OCI-LY1 (cell line): ENCODE measurements at regions not wholly inside any gene's neighbourhood (a gene's known extent, or its start where the extent isn't known, plus 50 kb on each side); places are given as distances from the start of the nearest gene placed in this dataset.

Experiments used
- H2AFZ ChIP-seq: fragments of 200-600 bp; sonication (generic), shearing (Covaris generic); 2 replicates; pipeline ENCODE4 v1.6.0; 2014; ENCODE audit warnings: antibody characterized with exemption, mild to moderate bottlenecking, low read length
- H3F3A ChIP-seq: fragments of 200-600 bp; sonication (generic), shearing (Covaris generic); 2 replicates; pipeline ENCODE4 v1.6.0; 2014; ENCODE audit warnings: mild to moderate bottlenecking, antibody characterized with exemption, low read length, moderate library complexity; ENCODE audit not compliant: insufficient read depth
- H3K27ac ChIP-seq: fragments of 200-600 bp; sonication (generic); 2 replicates; pipeline ENCODE4 v1.5.1; 2014; ENCODE audit warnings: low read length, mixed run types, mild to moderate bottlenecking, low read depth; ENCODE audit not compliant: poor library complexity, severe bottlenecking
- H3K27me3 ChIP-seq: fragments of 200-600 bp; sonication (generic); 2 replicates; pipeline ENCODE4 v1.6.0; 2014; ENCODE audit warnings: antibody characterized with exemption, mild to moderate bottlenecking, low read length, moderate library complexity; ENCODE audit not compliant: insufficient read depth
- H3K36me3 ChIP-seq: fragments of 200-600 bp; sonication (generic); 2 replicates; pipeline ENCODE4 v1.6.1; 2014; ENCODE audit warnings: mild to moderate bottlenecking, antibody characterized with exemption, low read length, moderate library complexity, mixed read lengths; ENCODE audit not compliant: insufficient read depth
- H3K4me1 ChIP-seq: fragments of 200-600 bp; sonication (generic); 2 replicates; pipeline ENCODE4 v1.5.1; 2014; ENCODE audit warnings: mild to moderate bottlenecking, low read length, moderate library complexity; ENCODE audit not compliant: insufficient read depth, severe bottlenecking
- H3K4me2 ChIP-seq: fragments of 200-600 bp; sonication (generic), shearing (Covaris generic); 2 replicates; pipeline ENCODE4 v1.6.1; 2014; ENCODE audit warnings: low read length
- H3K4me3 ChIP-seq: fragments of 200-600 bp; sonication (generic); 2 replicates; pipeline ENCODE4 v1.5.1; 2014; ENCODE audit warnings: low read length, low read depth, mild to moderate bottlenecking, mixed read lengths; ENCODE audit not compliant: poor library complexity, severe bottlenecking
- H3K79me2 ChIP-seq: fragments of 200-600 bp; shearing (Covaris generic); 2 replicates; pipeline ENCODE4 v1.6.1; 2016; ENCODE audit warnings: mixed run types, low read length, mixed read lengths; ENCODE audit not compliant: insufficient read depth
- H3K9ac ChIP-seq: fragments of 200-600 bp; sonication (generic), shearing (Covaris generic); 2 replicates; pipeline ENCODE4 v1.6.1; 2014; ENCODE audit warnings: mild to moderate bottlenecking, low read length, mixed read lengths
- H3K9me2 ChIP-seq: fragments of 200-600 bp; sonication (generic), shearing (Covaris generic); 2 replicates; pipeline ENCODE4 v1.6.1; 2014; ENCODE audit warnings: low read depth, mild to moderate bottlenecking, low read length, mixed read lengths
- H3K9me3 ChIP-seq: fragments of 200-600 bp; shearing (Covaris generic); 2 replicates; pipeline ENCODE4 v1.6.1; 2014; ENCODE audit warnings: low read length, mixed read lengths
- H4K20me1 ChIP-seq: fragments of 200-600 bp; sonication (generic), shearing (Covaris generic); 2 replicates; pipeline ENCODE4 v1.6.0; 2016; ENCODE audit warnings: mild to moderate bottlenecking, low read length; ENCODE audit not compliant: insufficient read depth
- EZH2 ChIP-seq: fragments of 200-600 bp; sonication (generic), shearing (Covaris generic); IDR thresholded peaks from 2 replicates; pipeline ENCODE4 v1.8.0; 2017; ENCODE audit warnings: borderline replicate concordance, mixed run types, mild to moderate bottlenecking, antibody characterized with exemption, low read length, moderate library complexity, mixed read lengths
- TF ChIP-seq, protein P1 (sequence below): fragments of 200-600 bp; sonication (generic), shearing (Covaris generic); IDR thresholded peaks from 2 replicates; pipeline ENCODE4 v1.5.1; 2017; ENCODE audit warnings: mild to moderate bottlenecking, antibody characterized with exemption, low read length, moderate library complexity, mixed read lengths

DNA sequence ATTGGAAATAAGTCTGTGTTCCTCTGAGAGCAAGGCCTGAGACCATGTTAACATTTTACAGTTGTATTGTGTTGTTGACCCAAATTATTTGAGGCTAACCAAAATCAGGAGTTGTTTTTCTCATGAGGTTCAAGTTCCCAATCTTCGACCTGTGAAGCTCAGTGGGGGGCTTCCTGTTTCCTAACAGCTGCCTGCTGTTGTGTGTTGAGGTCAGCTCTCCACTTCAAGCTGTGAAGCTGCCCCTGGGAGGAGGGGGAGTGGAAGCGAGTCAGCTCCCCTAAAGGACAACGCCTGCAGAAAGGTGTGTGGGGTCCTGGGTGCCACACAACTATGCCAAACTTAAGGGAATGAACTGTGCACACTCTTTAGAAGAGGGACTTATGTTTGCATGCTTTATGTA is 295.5 kb downstream of the IRX1 start:
- H3K4me3 ChIP-seq: no peak overlapping the region
- no peaks in the 10 kb centered on the region for H3F3A ChIP-seq
- H4K20me1 ChIP-seq: no peaks in the 10 kb centered on the region
- no peaks in the 10 kb centered on the region for H3K79me2 ChIP-seq
- no peaks in the 10 kb centered on the region for H3K9me3 ChIP-seq
- H3K4me2 ChIP-seq: no peak overlapping the region
- TF ChIP-seq, protein P1, sequence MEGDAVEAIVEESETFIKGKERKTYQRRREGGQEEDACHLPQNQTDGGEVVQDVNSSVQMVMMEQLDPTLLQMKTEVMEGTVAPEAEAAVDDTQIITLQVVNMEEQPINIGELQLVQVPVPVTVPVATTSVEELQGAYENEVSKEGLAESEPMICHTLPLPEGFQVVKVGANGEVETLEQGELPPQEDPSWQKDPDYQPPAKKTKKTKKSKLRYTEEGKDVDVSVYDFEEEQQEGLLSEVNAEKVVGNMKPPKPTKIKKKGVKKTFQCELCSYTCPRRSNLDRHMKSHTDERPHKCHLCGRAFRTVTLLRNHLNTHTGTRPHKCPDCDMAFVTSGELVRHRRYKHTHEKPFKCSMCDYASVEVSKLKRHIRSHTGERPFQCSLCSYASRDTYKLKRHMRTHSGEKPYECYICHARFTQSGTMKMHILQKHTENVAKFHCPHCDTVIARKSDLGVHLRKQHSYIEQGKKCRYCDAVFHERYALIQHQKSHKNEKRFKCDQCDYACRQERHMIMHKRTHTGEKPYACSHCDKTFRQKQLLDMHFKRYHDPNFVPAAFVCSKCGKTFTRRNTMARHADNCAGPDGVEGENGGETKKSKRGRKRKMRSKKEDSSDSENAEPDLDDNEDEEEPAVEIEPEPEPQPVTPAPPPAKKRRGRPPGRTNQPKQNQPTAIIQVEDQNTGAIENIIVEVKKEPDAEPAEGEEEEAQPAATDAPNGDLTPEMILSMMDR: no peak
- no peak for TF ChIP-seq EZH2
- no peaks in the 10 kb centered on the region for H3K36me3 ChIP-seq
- no peak overlapping the region for H3K9ac ChIP-seq
- H2AFZ ChIP-seq: no peak overlapping the region
- no peaks in the 10 kb centered on the region for H3K9me2 ChIP-seq
- H3K27ac ChIP-seq: no peak overlapping the region
- H3K27me3 ChIP-seq: no peaks in the 10 kb centered on the region
- H3K4me1 ChIP-seq: no peaks in the 10 kb centered on the region

- Histone ChIP-seq H4K20me1 (no peaks in the 10 kb centered on the region), H3K27ac (no peak overlapping the region), H3K4me2 (no peak overlapping the region), H3K36me3 (no peaks in the 10 kb centered on the region), H3F3A (no peaks in the 10 kb centered on the region), H3K9me2 (no peaks in the 10 kb centered on the region), H3K4me3 (no peak overlapping the region), H3K9ac (no peak overlapping the region), H2AFZ (no peak overlapping the region), H3K9me3 (no peaks in the 10 kb centered on the region), H3K79me2 (no peaks in the 10 kb centered on the region), H3K27me3 (no peaks in the 10 kb centered on the region), H3K4me1 (no peaks in the 10 kb centered on the region)
- no peak for TF ChIP-seq EZH2
- TF ChIP-seq, protein P1: no peak
Measured at GRCh38 chr5:3893527-3893926, 297.9 kb downstream of the IRX1 start.

DNA sequence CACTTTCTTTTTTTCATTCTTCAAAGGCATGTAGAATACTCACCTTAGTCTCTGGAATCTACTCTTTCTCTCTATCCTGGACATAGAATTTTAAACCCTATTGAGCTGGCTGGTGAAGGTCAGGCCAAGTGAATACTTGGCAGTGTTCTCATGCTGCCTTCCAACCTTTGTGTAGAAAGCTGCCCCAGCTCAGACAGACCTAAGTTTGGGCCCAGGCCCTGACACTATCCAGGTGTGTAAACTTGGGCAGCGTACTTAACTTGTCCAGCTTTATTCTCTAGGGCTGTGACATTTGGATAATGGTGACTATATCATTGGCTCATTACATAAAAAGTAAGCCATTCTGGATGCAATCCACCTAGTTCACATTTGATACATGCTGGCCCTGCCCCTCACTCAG is 298.3 kb downstream of the IRX1 start:
- H3K4me3 ChIP-seq: no peak overlapping the region
- H4K20me1 ChIP-seq: no peaks in the 10 kb centered on the region
- H3K9me2 ChIP-seq: no peaks in the 10 kb centered on the region
- no peak overlapping the region for H3K27ac ChIP-seq
- no peak for TF ChIP-seq EZH2
- TF ChIP-seq, protein P1: no peak
- no peak overlapping the region for H3K4me2 ChIP-seq
- no peaks in the 10 kb centered on the region for H3K79me2 ChIP-seq
- H2AFZ ChIP-seq: no peak overlapping the region
- no peak overlapping the region for H3K9ac ChIP-seq
- H3F3A ChIP-seq: no peaks in the 10 kb centered on the region
- no peaks in the 10 kb centered on the region for H3K4me1 ChIP-seq
- H3K36me3 ChIP-seq: no peaks in the 10 kb centered on the region
- no peaks in the 10 kb centered on the region for H3K9me3 ChIP-seq
- no peaks in the 10 kb centered on the region for H3K27me3 ChIP-seq
